HCT116 (cell line): ENCODE measurements at regions not wholly inside any gene's neighbourhood (a gene's known extent, or its start where the extent isn't known, plus 50 kb on each side); places are given as distances from the start of the nearest gene placed in this dataset.

Experiments used
- ATAC-seq: fragments of 200-7000 bp; cut with Tn5 transposase; 2 replicates; pipeline ENCODE4 v1.9.1; 2020; ENCODE audit warnings: mild to moderate bottlenecking, moderate library complexity
- BruUV-seq: library from RNA; stranded (reverse); fragments of 400-500 nt; replicated peaks from 2 replicates; lab custom pipeline; 2021; lab: Mats Ljungman, UMichigan
- CTCF ChIA-PET: fragments of 300-600 bp; sonication (Branson Sonifier 250); formaldehyde crosslinking; loops from one replicate; lab custom pipeline; 2021; ENCODE audit warnings: antibody characterized with exemption; lab: Charles Lee
- POLR2A ChIA-PET: fragments of 300-600, 350-600 bp; sonication (Branson Sonifier 250); formaldehyde crosslinking; loops from one replicate; lab custom pipeline; 2021; ENCODE audit warnings: antibody characterized with exemption; lab: Charles Lee
- RAD21 ChIA-PET, 2 experiments: fragments of 300-600 bp; sonication (Branson Sonifier 250); formaldehyde crosslinking; loops; one replicate each; lab custom pipeline; 2023; ENCODE audit warnings: low total read pairs in 2 of 2; ENCODE audit not compliant: uncharacterized antibody in 2 of 2, unreplicated experiment in 2 of 2, low non-redundant PET in 1 of 2; lab: Charles Lee
- DNase-seq: peaks from one replicate; pipeline ENCODE4 v3.0.0-alpha.2; 2010; ENCODE audit warnings: low read depth, low spot score
- H2AFZ ChIP-seq: fragments of 200-600 bp; shearing (Covaris generic), sonication (generic); 2 replicates; pipeline ENCODE4 v1.6.1; 2017; ENCODE audit warnings: low read depth, mixed run types, mixed read lengths, antibody characterized with exemption, low read length; ENCODE audit not compliant: poor library complexity, severe bottlenecking
- H3K27ac ChIP-seq: 2 replicates; pipeline ENCODE4 v1.5.1; 2012; ENCODE audit warnings: low read depth, low read length
- H3K27me3 ChIP-seq: fragments of 200-600 bp; sonication (generic); 2 replicates; pipeline ENCODE4 v1.6.1; 2016; ENCODE audit warnings: mixed run types, low read length, mixed read lengths; ENCODE audit not compliant: insufficient read depth
- H3K36me3 ChIP-seq, 2 experiments: fragments of 200-500 bp in 1 of 2; fragments of 200-600 bp in 1 of 2; sonication (Bioruptor generic) in 1 of 2; sonication (generic) in 1 of 2; 2 replicates each; pipeline versions ENCODE4 v1.5.1 to v1.6.1; 2014 to 2016; ENCODE audit warnings: low read length in 2 of 2, inconsistent platforms in 1 of 2, mixed read lengths in 1 of 2, mixed run types in 1 of 2; ENCODE audit not compliant: insufficient read depth in 2 of 2, control insufficient read depth in 1 of 2
- H3K4me1 ChIP-seq, 2 experiments: fragments of 200-600 bp in 1 of 2; sonication (generic) in 1 of 2; 2 replicates each; pipeline versions ENCODE4 v1.5.1 to v1.6.1; 2012 to 2017; ENCODE audit warnings: low read length in 2 of 2, inconsistent platforms in 1 of 2, mild to moderate bottlenecking in 1 of 2, mixed read lengths in 1 of 2, mixed run types in 1 of 2, moderate library complexity in 1 of 2; ENCODE audit not compliant: insufficient read depth in 2 of 2, control insufficient read depth in 1 of 2
- H3K4me2 ChIP-seq: fragments of 200-600 bp; sonication (generic); 2 replicates; pipeline ENCODE4 v1.6.1; 2017; ENCODE audit warnings: mixed run types, low read length, mixed read lengths
- H3K4me3 ChIP-seq, 2 experiments: fragments of 200-600 bp in 1 of 2; sonication (generic) in 1 of 2; replicated peaks in 1 of 2; 2 replicates each; pipeline ENCODE4 v1.5.1; 2011 to 2016; ENCODE audit warnings: low read length in 2 of 2, control low read depth in 1 of 2, low read depth in 1 of 2, mild to moderate bottlenecking in 1 of 2, mixed read lengths in 1 of 2, mixed run types in 1 of 2
- H3K79me2 ChIP-seq: fragments of 200-600 bp; sonication (generic); 2 replicates; pipeline ENCODE4 v1.6.1; 2017; ENCODE audit warnings: mild to moderate bottlenecking, mixed run types, low read length, moderate library complexity, mixed read lengths; ENCODE audit not compliant: insufficient read depth
- H3K9ac ChIP-seq: fragments of 200-600 bp; sonication (generic); 2 replicates; pipeline ENCODE4 v1.6.1; 2016; ENCODE audit warnings: low read length, mixed read lengths
- H3K9me2 ChIP-seq: fragments of 200-600 bp; sonication (generic), shearing (Covaris generic); 2 replicates; pipeline ENCODE4 v1.6.1; 2017; ENCODE audit warnings: mixed run types, mild to moderate bottlenecking, moderate library complexity; ENCODE audit not compliant: insufficient read depth
- H3K9me3 ChIP-seq, 2 experiments: fragments of 200-500 bp in 1 of 2; fragments of 200-600 bp in 1 of 2; sonication (Bioruptor generic) in 1 of 2; sonication (generic) in 1 of 2; 2 replicates each; pipeline ENCODE4 v1.6.1; 2014 to 2017; ENCODE audit warnings: low read length in 2 of 2, mixed read lengths in 2 of 2, inconsistent platforms in 1 of 2, low read depth in 1 of 2, mild to moderate bottlenecking in 1 of 2, mixed run types in 1 of 2, moderate library complexity in 1 of 2; ENCODE audit not compliant: control insufficient read depth in 1 of 2, insufficient read depth in 1 of 2
- H4K20me1 ChIP-seq: fragments of 200-600 bp; sonication (generic), shearing (Covaris generic); 2 replicates; pipeline ENCODE4 v1.6.1; 2017; ENCODE audit warnings: mixed run types, mild to moderate bottlenecking, moderate library complexity; ENCODE audit not compliant: insufficient read depth
- ATF3 ChIP-seq: IDR thresholded peaks from 2 replicates; pipeline ENCODE4 v1.6.1; 2012
- CEBPB ChIP-seq: IDR thresholded peaks from 2 replicates; pipeline ENCODE4 v1.6.1; 2012; ENCODE audit warnings: low read depth
- EGR1 ChIP-seq: IDR thresholded peaks from 2 replicates; pipeline ENCODE4 v1.6.1; 2012; ENCODE audit warnings: low read depth
- ELF1 ChIP-seq: IDR thresholded peaks from 2 replicates; pipeline ENCODE4 v1.6.1; 2012; ENCODE audit warnings: low read depth, borderline replicate concordance
- EZH2 ChIP-seq: fragments of 200-600 bp; sonication (generic); IDR thresholded peaks from 2 replicates; pipeline ENCODE4 v1.6.1; 2017; ENCODE audit warnings: antibody characterized with exemption, mixed run types
- EZH2phosphoT487 ChIP-seq: fragments of 200-600 bp; IDR thresholded peaks from 2 replicates; pipeline ENCODE4 v1.6.1; 2018; ENCODE audit warnings: antibody characterized with exemption, borderline replicate concordance
- FOSL1 ChIP-seq: IDR thresholded peaks from 2 replicates; pipeline ENCODE4 v1.6.1; 2012; ENCODE audit warnings: low read depth
- JUND ChIP-seq: IDR thresholded peaks from 2 replicates; pipeline ENCODE4 v1.6.1; 2012
- RAD21 ChIP-seq: IDR thresholded peaks from 2 replicates; pipeline ENCODE4 v1.6.1; 2012; ENCODE audit warnings: low read depth, mild to moderate bottlenecking
- REST ChIP-seq: IDR thresholded peaks from 2 replicates; pipeline ENCODE4 v1.6.1; 2012; ENCODE audit warnings: low read depth
- SIN3A ChIP-seq: IDR thresholded peaks from 2 replicates; pipeline ENCODE4 v1.6.1; 2012; ENCODE audit warnings: low read depth
- SP1 ChIP-seq: IDR thresholded peaks from 2 replicates; pipeline ENCODE4 v1.6.1; 2012; ENCODE audit warnings: low read depth
- SRF ChIP-seq: IDR thresholded peaks from 2 replicates; pipeline ENCODE4 v1.6.1; 2012; ENCODE audit warnings: low read depth
- TCF7L2 ChIP-seq: IDR thresholded peaks from 2 replicates; pipeline ENCODE4 v1.7.0; 2011; ENCODE audit warnings: borderline replicate concordance, inconsistent platforms; ENCODE audit not compliant: insufficient read depth, insufficient read length; ENCODE audit errors: extremely low read depth
- YY1 ChIP-seq: IDR thresholded peaks from 2 replicates; pipeline ENCODE4 v1.6.1; 2011; ENCODE audit warnings: low read length, low read depth, moderate library complexity, mild to moderate bottlenecking; ENCODE audit not compliant: insufficient replicate concordance; ENCODE audit errors: extremely low read depth
- ZBTB33 ChIP-seq: IDR thresholded peaks from 2 replicates; pipeline ENCODE4 v1.6.1; 2011; ENCODE audit warnings: mild to moderate bottlenecking, low read length, moderate library complexity; ENCODE audit not compliant: insufficient replicate concordance; ENCODE audit errors: extremely low read depth
- ZFX ChIP-seq: fragments of 450-650 bp; IDR thresholded peaks from 2 replicates; pipeline ENCODE4 v1.6.1; 2017
- ZNF274 ChIP-seq: fragments of 200-500 bp; sonication (Bioruptor generic); IDR thresholded peaks from 2 replicates; pipeline ENCODE4 v1.6.1; 2014; ENCODE audit warnings: mild to moderate bottlenecking, low read depth, low read length, inconsistent platforms
- intact Hi-C: fragments of 100-400 bp; cut with micrococcal nuclease; formaldehyde crosslinking; loops from 2 replicates; pipeline ENCODE4 v1.10.0; 2022

- no peak for DNase-seq
- Histone ChIP-seq H3K9me2 (no peaks in the 10 kb centered on the region), H2AFZ (no peak overlapping the region), H3K4me3 (no peak overlapping the region), H3K9me3 (no peaks in the 10 kb centered on the region), H3K27me3 (no peaks in the 10 kb centered on the region), H4K20me1 (no peaks in the 10 kb centered on the region), H3K79me2 (peaks cover 7% of the 10 kb centered on the region; the same call in 1 of the 2 replicates), H3K4me1 (peaks cover 30 to 38% of the 10 kb centered on the region in 2 experiments), H3K9ac (no peak overlapping the region), H3K4me2 (no peak overlapping the region), H3K27ac (no peak overlapping the region), H3K36me3 (no peaks in the 10 kb centered on the region)
- TF ChIP-seq EGR1: no peak
- TF ChIP-seq ATF3: no peak
- no peak for TF ChIP-seq RAD21
- TF ChIP-seq JUND: no peak
- no peak for TF ChIP-seq ZNF274
- TF ChIP-seq ZBTB33: no peak
- no peak for TF ChIP-seq SP1
- TF ChIP-seq ELF1: no peak
- TF ChIP-seq ZFX: no peak
- TF ChIP-seq SIN3A: no peak
- no peak for TF ChIP-seq FOSL1
- no peak for TF ChIP-seq CEBPB
- no peak for TF ChIP-seq EZH2phosphoT487
- TF ChIP-seq SRF: no peak
- TF ChIP-seq YY1: no peak
- TF ChIP-seq TCF7L2: no peak
- TF ChIP-seq EZH2: no peak
- TF ChIP-seq REST: no peak
- ChIA-PET CTCF (no interaction called here), RAD21 (no interaction called here), POLR2A (no interaction called here)
- no peak for ATAC-seq
- BruUV-seq: no TSS peak
- intact Hi-C loops: no loop called here
These were observed 84.7 kb upstream of the CIBAR2 start for GRCh38 chr16:85196976-85197375.
